ENCODE measurements at regions not wholly inside any gene's neighbourhood (a gene's known extent, or its start where the extent isn't known, plus 50 kb on each side); places are given as distances from the start of the nearest gene placed in this dataset.
"Not testable (repeated sequence)": the region's sequence is repeated elsewhere in the genome, so short reads cannot be mapped to it uniquely, and the experiment has no call there.

DNA sequence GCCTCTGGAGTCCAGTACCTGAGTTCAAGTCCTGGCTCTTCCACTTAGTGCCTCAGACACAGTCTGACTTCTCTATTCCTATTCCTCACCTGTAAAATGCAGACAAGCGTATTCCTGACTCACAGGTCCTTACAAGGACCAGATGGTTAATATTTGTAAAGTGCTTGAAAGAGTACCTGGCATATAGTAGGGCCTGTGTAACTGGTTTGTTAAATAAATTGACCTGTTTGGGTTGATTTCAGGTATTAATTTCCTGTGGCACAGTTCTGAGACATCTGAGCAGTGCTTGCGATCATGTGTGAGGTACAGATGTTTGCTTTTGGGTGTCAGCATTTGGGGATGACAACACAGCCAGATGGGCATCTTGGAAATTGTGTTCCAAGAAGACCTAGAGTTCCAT, 127.5 kb downstream of the APIP start:
- TF ChIP-seq GATA1 (IDR thresholded peaks at IDR 0.05; ENCODE audit: low read depth, low read length) (no peak), POLR2A (IDR thresholded peaks at IDR 0.05; ENCODE audit: low read length) (no peak)
- DNase-seq: no peak

DNA sequence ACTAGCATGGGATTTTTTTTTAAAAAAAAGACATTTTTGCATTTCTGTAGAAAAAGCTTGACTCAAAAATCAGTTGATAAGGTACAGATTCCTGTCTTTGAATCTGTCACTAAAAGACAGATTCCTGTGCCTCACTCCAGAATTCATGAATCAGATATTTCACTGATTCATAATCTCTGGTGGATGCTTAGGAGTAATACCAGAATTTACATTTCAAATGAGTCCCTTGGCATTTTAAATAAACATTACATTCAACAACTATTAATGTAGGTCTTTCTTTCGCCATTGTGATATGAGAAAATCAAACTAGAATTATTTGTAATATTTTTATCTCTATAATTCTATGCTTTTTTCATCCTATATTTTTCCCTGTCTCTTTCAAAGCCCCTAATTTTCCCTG, 128.3 kb downstream of the APIP start:
- TF ChIP-seq GATA1 (IDR thresholded peaks at IDR 0.05; ENCODE audit: low read depth, low read length): no peak
- no peak for TF ChIP-seq POLR2A (IDR thresholded peaks at IDR 0.05; ENCODE audit: low read length)
- no peak for DNase-seq

- DNase-seq: no peak
- TF ChIP-seq POLR2A (IDR thresholded peaks at IDR 0.05; ENCODE audit: low read length): no peak
These were observed 128.8 kb downstream of the APIP start for GRCh38 chr11:34787348-34787747.

DNA sequence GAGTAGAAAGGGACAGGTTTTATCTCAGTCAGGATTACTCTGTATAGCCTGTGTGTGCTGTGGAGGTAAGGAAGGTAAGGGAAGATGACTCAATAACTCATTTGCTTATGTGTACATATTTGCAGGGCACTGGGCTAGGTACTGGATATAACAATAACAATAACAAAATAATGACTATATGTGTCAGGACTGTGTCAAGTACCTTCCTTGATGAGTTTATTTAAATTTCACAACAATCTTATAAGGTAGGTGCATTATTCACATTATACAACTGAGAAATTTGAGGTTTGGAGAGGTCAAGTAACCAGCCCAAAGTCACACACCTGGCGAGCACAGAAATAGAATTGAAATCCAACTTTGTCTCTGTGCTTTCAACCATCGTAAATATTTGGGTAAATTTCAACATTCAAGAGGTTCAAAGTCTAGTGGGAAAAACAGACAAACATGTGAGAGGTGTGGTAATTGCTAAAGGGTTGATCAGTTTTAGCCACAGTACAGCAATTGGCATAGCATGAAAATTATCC, 131.8 kb downstream of the APIP start:
- no peak for DNase-seq
- TF ChIP-seq GATA1 (IDR thresholded peaks at IDR 0.05; ENCODE audit: low read depth, low read length) (no peak), POLR2A (IDR thresholded peaks at IDR 0.05; ENCODE audit: low read length) (no peak)

DNA sequence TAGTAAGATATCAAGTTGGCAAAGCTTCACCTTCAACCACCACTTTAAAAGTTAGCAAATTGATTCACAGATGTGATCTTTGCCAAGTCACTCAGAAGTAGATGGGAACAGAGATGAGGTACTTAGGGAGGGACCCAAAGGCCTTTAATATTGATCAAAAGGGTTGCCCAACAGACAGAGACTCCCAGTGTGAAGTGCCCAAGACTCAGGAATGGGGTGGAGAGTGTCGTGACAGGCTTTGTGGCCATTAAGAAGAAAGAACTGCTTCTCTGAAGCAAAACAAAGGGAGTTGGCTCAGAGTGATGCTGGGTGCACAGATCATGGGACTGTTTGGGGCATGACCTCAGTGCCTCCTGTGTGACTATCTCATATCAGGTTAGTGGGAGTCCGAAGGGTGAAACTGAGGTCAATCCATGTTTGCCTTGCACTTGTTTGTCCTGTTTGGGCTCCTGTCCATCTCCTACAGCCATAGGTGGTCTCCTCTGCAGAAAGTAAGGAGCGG, 132.3 kb downstream of the APIP start:
- TF ChIP-seq POLR2A (IDR thresholded peaks at IDR 0.05; ENCODE audit: low read length): no peak
- TF ChIP-seq GATA1 (IDR thresholded peaks at IDR 0.05; ENCODE audit: low read depth, low read length): no peak
- no peak for DNase-seq

DNA sequence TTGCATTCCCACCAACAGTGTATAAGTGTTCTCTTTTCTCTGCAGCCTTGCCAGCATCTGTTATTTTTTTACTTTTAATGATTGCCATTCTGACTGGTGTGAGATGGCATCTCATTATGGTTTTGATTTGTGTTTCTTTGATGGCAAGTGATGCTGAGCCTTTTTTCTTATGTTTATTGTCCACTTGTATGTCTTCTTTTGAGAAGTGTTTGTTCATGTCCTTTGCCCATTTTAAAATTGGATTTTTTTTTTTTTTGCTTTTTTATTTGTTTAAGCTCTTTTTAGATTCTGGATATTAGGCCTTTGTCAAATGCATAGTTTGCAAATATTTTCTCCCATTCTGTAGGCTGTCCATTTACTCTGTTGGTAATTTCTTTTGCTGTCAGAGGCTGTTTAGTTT, 134.4 kb downstream of the APIP start:
- DNase-seq: not testable (repeated sequence)

- DNase-seq: no peak
- no peak for TF ChIP-seq POLR2A (IDR thresholded peaks at IDR 0.05; ENCODE audit: low read length)
- no peak for TF ChIP-seq GATA1 (IDR thresholded peaks at IDR 0.05; ENCODE audit: low read depth, low read length)
These were observed 140.7 kb downstream of the APIP start for GRCh38 chr11:34775417-34775888.

GRCh38 chr11:34774604-34775003, 141.6 kb downstream of the APIP start:
- TF ChIP-seq GATA1 (IDR thresholded peaks at IDR 0.05; ENCODE audit: low read depth, low read length) (no peak), POLR2A (IDR thresholded peaks at IDR 0.05; ENCODE audit: low read length) (no peak)
- no peak for DNase-seq

DNA sequence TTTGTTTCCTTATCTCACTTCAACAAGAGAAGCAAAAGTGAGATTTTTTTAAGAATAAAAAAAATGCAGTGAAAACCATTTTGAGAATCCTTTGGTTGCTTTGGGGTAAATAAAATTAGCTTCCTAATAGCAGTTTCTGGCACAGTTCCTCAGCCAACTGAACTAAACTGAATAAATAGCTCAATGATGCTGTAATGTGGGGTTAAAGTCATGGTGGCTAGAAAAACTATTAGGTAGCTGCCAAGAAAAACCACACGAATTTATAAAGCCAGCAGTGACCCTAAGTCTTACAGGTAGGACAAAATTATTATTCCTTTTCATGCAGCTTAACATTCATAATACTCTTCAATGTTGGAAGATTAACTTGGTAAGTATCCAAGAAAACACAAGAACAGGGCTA, 142.4 kb downstream of the APIP start:
- DNase-seq: no peak
- TF ChIP-seq POLR2A (IDR thresholded peaks at IDR 0.05; ENCODE audit: low read length) (no peak), GATA1 (IDR thresholded peaks at IDR 0.05; ENCODE audit: low read depth, low read length) (no peak)

DNA sequence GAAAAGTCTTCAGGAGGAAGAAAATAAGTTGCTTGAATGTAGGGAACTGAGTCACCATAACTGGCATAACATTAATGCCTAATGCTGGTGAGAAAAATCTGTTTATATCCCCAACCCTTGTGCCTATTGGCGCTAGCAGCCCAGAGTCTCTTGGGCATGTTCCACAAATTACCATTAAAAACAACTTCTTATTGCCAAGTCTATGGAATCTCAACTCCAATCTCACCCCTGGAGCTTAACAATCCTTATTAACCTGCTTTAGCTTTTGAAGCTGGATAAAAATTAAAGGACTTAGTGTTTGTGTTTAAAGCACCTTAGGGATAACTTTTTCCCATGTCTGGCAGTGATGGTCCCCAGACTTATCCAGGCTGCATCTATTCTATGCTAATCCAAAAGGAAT, 143.0 kb downstream of the APIP start:
- DNase-seq: no peak
- no peak for TF ChIP-seq POLR2A (IDR thresholded peaks at IDR 0.05; ENCODE audit: low read length)
- TF ChIP-seq GATA1 (IDR thresholded peaks at IDR 0.05; ENCODE audit: low read depth, low read length): no peak

DNA sequence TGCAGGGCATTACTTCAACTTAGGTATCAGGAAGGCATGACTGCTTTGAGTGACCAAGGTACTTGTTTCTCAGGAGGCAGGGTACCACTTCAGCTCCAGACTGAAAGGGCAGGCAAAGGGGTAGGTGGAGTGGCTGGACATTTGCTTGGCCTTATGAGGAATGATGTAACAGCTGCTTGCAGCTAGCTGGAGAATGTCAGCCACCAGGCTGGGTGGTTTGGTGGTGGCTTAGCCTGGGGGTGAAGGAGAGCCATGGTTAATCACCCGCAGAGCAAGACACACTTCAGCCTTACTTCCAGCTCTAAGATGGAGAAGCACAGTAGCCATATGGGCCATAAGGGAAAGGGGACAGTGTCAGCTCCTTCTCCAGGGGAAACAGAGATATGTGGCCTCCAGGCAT, 146.1 kb downstream of the APIP start:
- TF ChIP-seq GATA1 (IDR thresholded peaks at IDR 0.05; ENCODE audit: low read depth, low read length) (no peak), POLR2A (IDR thresholded peaks at IDR 0.05; ENCODE audit: low read length) (no peak)
- no peak for DNase-seq

- TF ChIP-seq GATA1 (IDR thresholded peaks at IDR 0.05; ENCODE audit: low read depth, low read length) (no peak), POLR2A (IDR thresholded peaks at IDR 0.05; ENCODE audit: low read length) (no peak)
- DNase-seq: no peak
These were observed 147.0 kb downstream of the APIP start for GRCh38 chr11:34769224-34769623.

GRCh38 chr11:34762625-34763024, 141.7 kb downstream of the EHF start:
- not testable (repeated sequence) for DNase-seq

GRCh38 chr11:34758262-34758661, 137.4 kb downstream of the EHF start:
- TF ChIP-seq GATA1 (IDR thresholded peaks at IDR 0.05; ENCODE audit: low read depth, low read length): no peak
- TF ChIP-seq POLR2A (IDR thresholded peaks at IDR 0.05; ENCODE audit: low read length): no peak
- no peak for DNase-seq

DNA sequence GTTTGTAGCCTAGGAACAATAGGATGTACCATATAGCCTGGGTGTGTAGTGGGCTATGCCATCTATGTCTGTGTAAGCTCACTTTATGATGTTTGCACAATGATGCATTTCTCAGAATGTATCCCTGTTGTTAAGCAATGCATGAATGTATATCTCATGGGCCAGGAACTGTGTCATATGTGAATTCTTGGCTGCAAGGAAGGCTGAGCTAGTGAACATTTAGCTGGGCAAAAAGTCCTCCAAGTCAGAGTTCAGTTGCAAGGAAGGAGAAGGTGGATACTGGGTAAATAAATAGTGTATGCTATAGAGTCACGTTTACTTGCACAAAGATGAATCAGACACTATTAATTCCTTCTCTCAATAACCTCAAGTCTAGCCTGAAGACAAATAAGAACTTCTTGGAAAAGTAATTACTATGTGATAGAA, 136.1 kb downstream of the EHF start:
- DNase-seq: no peak

GRCh38 chr11:34756591-34756990, 135.7 kb downstream of the EHF start:
- TF ChIP-seq POLR2A (IDR thresholded peaks at IDR 0.05; ENCODE audit: low read length) (no peak), GATA1 (IDR thresholded peaks at IDR 0.05; ENCODE audit: low read depth, low read length) (no peak)

More for the DNA sequence above, 136.1 kb downstream of the EHF start:
- TF ChIP-seq GATA1 (IDR thresholded peaks at IDR 0.05; ENCODE audit: low read depth, low read length): no peak
- TF ChIP-seq POLR2A (IDR thresholded peaks at IDR 0.05; ENCODE audit: low read length): no peak

More at GRCh38 chr11:34756591-34756990, 135.7 kb downstream of the EHF start:
- DNase-seq: no peak
